HG02852 (cell line): ENCODE measurements at regions not wholly inside any gene's neighbourhood (a gene's known extent, or its start where the extent isn't known, plus 50 kb on each side); places are given as distances from the start of the nearest gene placed in this dataset.

Source experiments
- ATAC-seq: cut with Tn5 transposase; IDR thresholded peaks from one replicate; pipeline ENCODE4 v1.9.1; 2021; ENCODE audit warnings: mild to moderate bottlenecking, moderate library complexity; ENCODE audit not compliant: unreplicated experiment

DNA sequence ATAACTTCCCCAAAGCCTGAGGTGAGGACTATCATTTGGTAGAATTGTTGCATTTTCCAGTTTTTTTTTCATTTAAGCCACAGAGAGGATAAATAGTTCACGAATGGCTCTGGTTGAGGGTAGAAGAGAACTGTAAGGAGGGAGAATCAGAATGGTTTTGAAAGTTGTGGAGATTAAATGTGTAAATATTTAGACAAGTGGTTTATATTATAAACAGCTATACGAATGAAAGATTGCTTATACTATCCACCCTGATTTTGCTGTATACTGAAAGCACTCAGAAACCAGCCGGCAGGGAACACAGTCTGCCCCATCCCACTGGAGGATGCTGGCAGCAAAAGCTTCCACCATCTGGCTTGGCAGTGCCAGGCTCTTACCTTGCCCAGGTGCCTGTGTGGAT is 341.1 kb downstream of the RAPGEF2 start:
- ATAC-seq, result no peak

GRCh38 chr4:159444678-159445077 is 341.8 kb downstream of the RAPGEF2 start:
- ATAC-seq, result no peak

GRCh38 chr4:159445692-159446091 is 342.8 kb downstream of the RAPGEF2 start:
- no peak for ATAC-seq

DNA sequence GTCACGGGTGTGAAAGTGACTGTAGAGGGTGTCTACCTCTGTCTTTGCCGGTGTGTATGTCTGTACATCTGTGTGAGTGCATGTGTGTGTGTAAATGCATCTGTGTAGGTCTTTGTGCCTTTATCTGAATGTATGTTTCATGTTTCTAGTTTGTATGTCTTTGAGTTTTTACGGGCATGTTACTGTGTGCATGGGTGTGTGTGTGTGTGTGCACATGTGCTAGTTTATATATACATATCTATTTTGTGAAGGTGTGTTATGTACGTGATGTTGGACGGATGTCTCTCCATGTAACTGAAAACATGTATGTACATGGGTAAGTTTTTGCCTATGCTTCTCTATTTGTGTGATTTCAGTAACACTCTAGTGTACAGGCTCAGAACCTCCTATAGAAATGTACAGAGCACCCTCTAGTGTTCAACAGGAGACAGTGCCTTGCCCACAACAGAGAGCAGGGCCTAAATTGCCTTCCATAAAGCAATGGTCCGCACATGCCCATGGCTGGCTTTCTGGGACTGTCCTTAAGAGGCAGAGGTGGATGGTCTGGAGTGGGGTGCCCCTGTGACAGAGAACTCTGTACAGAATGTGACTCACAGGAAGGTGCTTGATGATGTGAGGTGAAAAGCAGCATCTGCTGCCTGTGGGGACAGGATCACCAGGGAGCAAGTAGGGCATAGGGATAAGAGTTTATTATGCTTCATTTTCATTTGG is 343.5 kb downstream of the RAPGEF2 start:
- ATAC-seq, result peak; percentile 99

GRCh38 chr4:159447296-159447695 is 344.4 kb downstream of the RAPGEF2 start:
- ATAC-seq, result no peak

DNA sequence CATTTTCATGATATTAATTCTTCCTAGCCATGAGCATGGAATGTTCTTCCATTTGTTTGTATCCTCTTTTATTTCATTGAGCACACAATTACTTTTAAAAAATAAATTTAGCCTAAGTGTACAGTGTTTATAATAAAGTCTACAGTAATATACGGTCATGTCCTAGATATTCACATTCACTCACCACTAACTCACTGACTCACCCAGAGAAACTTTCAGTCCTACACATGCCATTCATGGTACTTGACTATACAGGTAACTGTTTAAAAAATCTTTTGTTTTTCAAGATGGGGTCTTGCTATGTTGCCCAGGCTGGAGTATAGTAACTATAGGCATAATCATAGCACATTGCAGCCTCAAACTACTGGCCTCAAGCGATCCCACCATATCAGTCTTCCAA is 348.1 kb downstream of the RAPGEF2 start:
- ATAC-seq, result no peak

DNA sequence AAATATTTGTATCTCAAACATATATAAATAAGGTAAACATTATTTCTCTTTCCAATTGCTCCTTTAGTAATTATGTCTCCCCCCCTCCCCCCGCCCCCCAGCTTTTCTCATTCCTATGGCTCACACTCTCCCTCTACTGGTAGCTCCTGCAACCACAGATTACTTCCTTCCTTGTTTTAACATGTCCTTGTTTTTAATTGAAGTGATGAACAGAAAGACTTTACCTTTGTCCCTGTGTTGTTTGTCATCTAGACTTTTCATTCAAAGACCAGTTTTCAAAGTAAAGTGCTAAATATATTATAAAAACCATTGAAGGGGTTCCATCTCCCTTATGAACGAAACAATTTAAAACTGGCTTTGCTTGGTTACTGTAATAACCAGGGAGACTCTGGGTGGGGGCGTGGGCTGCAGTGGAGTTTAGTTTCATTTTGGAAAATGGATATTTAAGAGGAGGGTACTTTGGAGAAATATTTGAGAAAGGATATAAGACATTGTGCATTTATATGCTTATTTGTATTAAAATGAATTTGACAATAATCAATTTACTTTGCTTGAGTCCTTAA is 352.9 kb downstream of the RAPGEF2 start:
- ATAC-seq, result no peak

DNA sequence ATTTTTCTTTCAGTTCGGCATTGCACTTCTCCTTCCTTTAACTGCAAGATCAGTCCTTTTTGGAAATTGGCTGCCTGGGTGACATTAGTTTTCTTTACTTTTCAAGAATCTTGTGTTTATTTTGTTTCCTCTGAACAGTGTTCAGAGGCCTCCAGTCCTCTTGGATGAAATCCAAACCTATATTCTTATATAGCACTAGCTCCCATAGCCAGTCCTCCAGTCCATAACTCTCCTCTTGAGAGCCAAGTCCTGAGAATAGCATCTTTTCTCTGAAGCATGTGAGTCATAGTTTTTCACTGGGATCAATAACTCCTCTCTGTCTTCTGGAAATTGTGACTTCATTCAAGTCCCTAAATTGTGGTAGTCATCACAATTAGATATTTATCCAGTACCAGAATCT is 357.5 kb downstream of the RAPGEF2 start:
- no peak for ATAC-seq

DNA sequence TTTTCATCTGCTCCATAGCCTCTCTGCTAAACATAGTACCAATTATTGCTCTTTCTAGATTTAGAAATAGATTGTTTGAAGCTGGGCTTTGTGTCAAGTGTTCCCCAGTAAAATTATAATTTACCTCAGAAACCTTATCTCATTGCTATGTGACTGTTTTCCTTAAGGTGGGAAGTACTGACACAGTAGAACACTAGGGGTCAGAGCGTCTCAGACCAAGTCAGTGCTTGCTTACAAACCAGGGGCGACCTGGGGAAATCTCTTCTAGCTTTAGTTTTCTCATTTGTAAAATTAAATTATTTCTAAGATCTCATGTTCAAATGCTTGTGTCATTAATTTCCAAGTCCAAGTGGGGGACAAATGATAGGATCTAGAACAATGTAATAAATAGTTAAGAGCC is 360.4 kb downstream of the RAPGEF2 start:
- no peak for ATAC-seq

GRCh38 chr4:159464302-159464701 is 361.4 kb downstream of the RAPGEF2 start:
- no peak for ATAC-seq

GRCh38 chr4:159476886-159477285 is 374.0 kb downstream of the RAPGEF2 start:
- no peak for ATAC-seq

DNA sequence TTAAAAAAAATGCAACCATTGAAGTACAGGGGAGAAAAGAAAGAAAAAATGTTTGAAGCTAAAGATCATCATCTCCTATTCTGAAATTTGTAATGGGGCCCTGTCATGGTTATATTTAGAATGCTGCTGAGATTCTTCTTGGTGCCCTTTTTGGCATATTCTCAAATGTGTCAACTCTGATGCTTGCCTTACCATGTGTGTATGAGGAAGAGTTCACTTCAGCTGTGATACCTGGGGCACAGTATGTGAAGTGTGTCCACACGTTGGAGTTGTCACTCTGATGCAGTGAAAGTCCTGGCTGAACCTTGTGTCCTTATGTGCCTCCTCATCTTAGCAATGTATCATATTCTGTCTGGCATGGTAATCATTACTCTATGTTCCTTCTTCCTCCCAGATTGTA is 377.9 kb downstream of the RAPGEF2 start:
- no peak for ATAC-seq

DNA sequence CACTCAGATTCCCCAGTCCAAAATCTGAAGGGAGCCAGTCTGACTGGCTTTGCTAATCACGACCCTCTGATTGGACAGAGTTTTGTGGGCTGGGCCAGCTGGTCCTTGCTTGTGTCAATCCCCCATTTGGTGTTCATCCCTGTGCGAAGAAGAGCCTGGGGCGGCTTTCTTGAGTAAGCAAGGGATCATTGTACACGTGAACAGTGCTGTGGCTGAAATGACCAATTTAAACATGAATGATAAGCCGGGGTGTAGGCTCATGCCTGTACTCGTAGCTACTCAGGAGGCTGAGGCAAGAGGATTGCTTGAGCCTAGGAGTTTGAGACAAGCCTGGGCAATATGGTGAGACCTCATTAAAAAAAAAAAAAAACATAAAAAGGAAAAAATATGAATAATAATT is 379.1 kb downstream of the RAPGEF2 start:
- ATAC-seq, result no peak

GRCh38 chr4:159483110-159483781 is 380.4 kb downstream of the RAPGEF2 start:
- no peak for ATAC-seq

DNA sequence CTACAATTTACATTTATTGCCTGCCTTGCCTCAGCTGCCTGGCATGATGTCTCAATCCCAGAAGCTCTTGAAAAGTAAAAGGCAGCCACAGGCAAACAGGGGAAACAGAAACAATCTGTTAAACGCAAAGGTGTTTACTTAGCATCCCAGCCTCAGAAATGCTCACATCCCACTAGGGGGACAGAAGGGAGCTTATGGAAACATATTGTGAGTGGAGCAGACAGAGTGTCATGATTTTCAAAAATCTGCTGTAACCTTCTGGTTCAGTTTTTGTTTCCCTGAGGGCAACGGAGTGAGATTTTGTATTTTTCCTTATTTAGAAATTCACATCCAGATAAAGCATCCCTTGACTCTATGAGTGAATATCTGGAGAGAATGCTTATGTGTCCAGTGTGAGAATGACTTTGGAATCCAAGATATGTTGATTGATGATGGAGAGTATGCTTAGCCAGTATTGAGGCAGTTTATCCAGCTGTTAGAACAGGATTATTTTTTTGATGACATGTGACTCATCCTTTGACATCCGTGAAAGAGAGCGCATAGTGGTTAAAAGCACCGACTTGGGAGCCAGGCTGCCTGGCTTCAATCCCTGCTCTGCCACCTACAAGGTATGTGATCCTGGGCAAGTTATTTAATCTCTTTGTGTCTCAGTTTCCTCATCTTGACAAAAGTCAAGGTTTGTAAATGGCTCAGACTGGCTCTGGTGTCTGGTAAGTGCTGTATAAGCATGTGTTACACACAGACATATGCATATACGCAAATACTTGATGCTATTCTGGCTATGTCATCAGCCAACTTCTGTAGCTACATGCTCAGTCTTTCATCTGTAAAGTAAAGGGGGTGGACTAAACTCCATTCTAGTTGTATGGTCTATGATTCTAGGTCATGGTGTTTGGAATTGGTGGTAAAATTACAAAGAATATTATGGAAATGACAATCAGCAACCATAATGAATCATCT is 381.2 kb downstream of the RAPGEF2 start:
- ATAC-seq, result no peak

DNA sequence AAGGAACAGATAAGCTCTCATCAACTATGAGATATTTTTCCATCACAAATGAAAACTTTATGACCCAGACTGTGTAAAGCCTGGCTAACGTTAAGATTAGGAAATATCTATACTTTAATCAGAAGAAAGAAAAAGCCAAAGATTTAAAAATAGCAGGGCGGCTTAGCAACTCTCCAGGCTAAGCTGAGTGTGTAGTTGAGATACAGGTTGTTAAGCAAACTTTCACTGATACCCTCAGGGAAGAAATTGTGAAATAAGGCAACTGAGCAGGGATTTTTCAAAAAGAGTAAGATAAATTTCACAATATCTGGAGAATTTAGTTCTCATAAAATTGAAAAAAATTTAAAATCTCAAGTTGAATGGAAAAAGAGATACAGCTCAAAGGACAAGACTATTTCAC is 382.0 kb downstream of the RAPGEF2 start:
- ATAC-seq, result no peak

- peak; percentile 98 for ATAC-seq
Measured at GRCh38 chr4:159487284-159487747, 384.4 kb downstream of the RAPGEF2 start.

GRCh38 chr4:159489646-159490045 is 386.8 kb downstream of the RAPGEF2 start:
- no peak for ATAC-seq

DNA sequence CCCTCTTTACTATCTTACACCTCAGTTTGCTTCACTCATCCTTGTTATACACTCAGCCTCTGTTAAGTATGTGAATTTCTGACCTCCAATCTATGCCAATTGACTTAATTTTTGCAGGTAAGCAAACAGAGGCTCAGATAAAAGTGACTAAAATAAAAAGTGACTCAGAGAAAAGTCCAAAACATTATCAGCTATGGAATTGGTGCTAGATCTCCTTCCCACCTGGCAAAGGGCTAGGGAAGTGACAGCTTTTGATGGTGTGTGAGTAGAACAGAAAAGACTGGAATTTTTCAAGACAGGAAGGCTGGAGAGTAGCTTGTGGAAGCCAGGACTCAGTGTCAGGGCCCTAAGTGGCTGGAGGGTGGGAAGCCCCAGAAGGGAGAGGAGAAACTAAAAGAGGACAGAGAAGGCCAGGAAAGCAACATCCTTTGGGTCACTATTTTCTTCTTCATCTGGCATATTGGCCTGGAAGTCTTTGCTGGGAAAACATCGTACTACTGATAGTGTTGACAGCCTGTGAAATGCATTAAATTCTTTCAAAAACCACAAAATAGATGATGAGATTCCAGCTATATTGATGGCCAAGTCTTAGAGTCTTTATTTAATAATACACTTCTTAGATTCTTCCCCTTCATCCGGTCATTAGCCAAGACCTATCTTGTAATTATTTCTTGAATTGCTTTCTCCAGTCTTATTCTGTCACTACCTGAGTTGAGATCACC is 392.8 kb downstream of the RAPGEF2 start:
- no peak for ATAC-seq

DNA sequence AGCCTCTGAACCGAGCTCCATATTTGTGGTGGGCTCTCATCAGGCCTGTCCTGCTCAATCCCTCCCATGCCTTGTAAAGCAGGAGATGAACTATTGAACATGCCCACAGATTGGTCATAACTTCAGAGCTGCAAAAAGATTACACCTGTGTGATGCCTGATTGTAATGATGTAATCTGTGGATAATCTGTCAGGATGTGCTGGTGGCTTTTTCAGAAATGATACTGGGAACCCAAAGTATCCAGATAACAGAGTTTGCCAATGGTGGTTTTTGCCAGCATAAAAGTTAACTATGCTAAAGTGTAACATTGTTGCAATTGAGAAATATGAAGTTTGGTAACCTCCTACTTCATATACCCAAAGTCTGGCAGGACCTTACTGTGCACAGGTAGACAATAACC is 393.4 kb downstream of the RAPGEF2 start:
- no peak for ATAC-seq
